ENCODE measurements at regions not wholly inside any gene's neighbourhood (a gene's known extent, or its start where the extent isn't known, plus 50 kb on each side); places are given as distances from the start of the nearest gene placed in this dataset.

GRCh38 chr9:28409919-28410318 lies 836.6 kb upstream of the C9orf72 start:
- TF ChIP-seq POLR2A (IDR thresholded peaks at IDR 0.05; ENCODE audit: low read length) (no peak), GATA1 (IDR thresholded peaks at IDR 0.05; ENCODE audit: low read depth, low read length) (no peak)

Measured in erythroblast (primary cell).